Panc1 (cell line): ENCODE measurements at regions not wholly inside any gene's neighbourhood (a gene's known extent, or its start where the extent isn't known, plus 50 kb on each side); places are given as distances from the start of the nearest gene placed in this dataset.

Source experiments
- ATAC-seq: fragments of 200-7000 bp; cut with Tn5 transposase; 2 replicates; pipeline ENCODE4 v1.9.1; 2020; ENCODE audit warnings: mild to moderate bottlenecking, moderate library complexity
- BruUV-seq: library from RNA; stranded (reverse); fragments of 400-500 nt; replicated peaks from 2 replicates; lab custom pipeline; 2021; lab: Mats Ljungman, UMichigan
- CTCF ChIA-PET: fragments of 300-600 bp; sonication (Branson Sonifier 250); formaldehyde crosslinking; loops from one replicate; lab custom pipeline; 2022; ENCODE audit warnings: antibody characterized with exemption; lab: Charles Lee
- POLR2A ChIA-PET: fragments of 300-600 bp; sonication (Branson Sonifier 250); formaldehyde crosslinking; loops from one replicate; lab custom pipeline; 2022; ENCODE audit warnings: antibody characterized with exemption; lab: Charles Lee
- DNase-seq: peaks from one replicate; pipeline ENCODE4 v3.0.0-alpha.2; 2010; ENCODE audit warnings: low read depth, low spot score
- H3K27ac ChIP-seq: 2 replicates; pipeline ENCODE4 v1.5.1; 2011; ENCODE audit warnings: mild to moderate bottlenecking, low read length, inconsistent platforms
- H3K27me3 ChIP-seq: fragments of 200-500 bp; sonication (Bioruptor generic); 2 replicates; pipeline ENCODE4 v1.6.0; 2014; ENCODE audit warnings: low read length, inconsistent platforms; ENCODE audit not compliant: control insufficient read depth, insufficient read depth
- H3K36me3 ChIP-seq: fragments of 200-500 bp; sonication (Bioruptor generic); 2 replicates; pipeline ENCODE4 v1.5.1; 2014; ENCODE audit warnings: inconsistent platforms, mild to moderate bottlenecking, low read length, moderate library complexity; ENCODE audit not compliant: control insufficient read depth, insufficient read depth
- H3K4me1 ChIP-seq: 2 replicates; pipeline ENCODE4 v1.5.1; 2011; ENCODE audit warnings: inconsistent platforms, mild to moderate bottlenecking, low read length, moderate library complexity; ENCODE audit not compliant: control insufficient read depth, insufficient read depth
- H3K4me3 ChIP-seq, 2 experiments: 2 replicates each; pipeline ENCODE4 v1.5.1; 2011 to 2012; ENCODE audit warnings: low read depth in 2 of 2, low read length in 2 of 2, mild to moderate bottlenecking in 2 of 2, inconsistent platforms in 1 of 2, moderate library complexity in 1 of 2
- H3K9me3 ChIP-seq: fragments of 200-500 bp; sonication (Bioruptor generic); 2 replicates; pipeline ENCODE4 v1.5.1; 2014; ENCODE audit warnings: low read depth, mild to moderate bottlenecking, inconsistent platforms, low read length, moderate library complexity; ENCODE audit not compliant: control insufficient read depth, insufficient read depth
- CTCF ChIP-seq: fragments of 450-650 bp; IDR thresholded peaks from 2 replicates; pipeline ENCODE4 v1.5.1; 2017; ENCODE audit warnings: mild to moderate bottlenecking
- POLR2AphosphoS5 ChIP-seq: IDR thresholded peaks from 2 replicates; pipeline ENCODE4 v1.6.1; 2012; ENCODE audit warnings: mild to moderate bottlenecking, low read depth, low read length, moderate library complexity
- SIN3A ChIP-seq: IDR thresholded peaks from 2 replicates; pipeline ENCODE4 v1.6.1; 2012; ENCODE audit warnings: low read depth, mild to moderate bottlenecking, low read length, moderate library complexity, borderline replicate concordance; ENCODE audit not compliant: insufficient read depth
- TCF7L2 ChIP-seq: IDR thresholded peaks from 2 replicates; pipeline ENCODE4 v1.6.1; 2011; ENCODE audit warnings: mild to moderate bottlenecking, low read depth, low read length, inconsistent platforms
- in situ Hi-C: cut with HindIII; loops from 2 replicates; pipeline ENCODE4 v1.10.0; 2016; ENCODE audit warnings: low sequenced_read_pairs, low pct_unique_long_range_greater_than_20kb
- intact Hi-C: fragments of 100-400 bp; cut with micrococcal nuclease; formaldehyde crosslinking; loops from one replicate; pipeline ENCODE4 v1.10.0; 2022; ENCODE audit not compliant: unreplicated experiment
- TF ChIP-seq, protein P1 (sequence below), 2 experiments: IDR thresholded peaks; 2 replicates each; pipeline ENCODE4 v1.6.1; 2011 to 2012; ENCODE audit warnings: low read depth in 2 of 2, control low read depth in 1 of 2, low read length in 1 of 2, mild to moderate bottlenecking in 1 of 2, moderate library complexity in 1 of 2; ENCODE audit not compliant: insufficient read depth in 1 of 2

DNA sequence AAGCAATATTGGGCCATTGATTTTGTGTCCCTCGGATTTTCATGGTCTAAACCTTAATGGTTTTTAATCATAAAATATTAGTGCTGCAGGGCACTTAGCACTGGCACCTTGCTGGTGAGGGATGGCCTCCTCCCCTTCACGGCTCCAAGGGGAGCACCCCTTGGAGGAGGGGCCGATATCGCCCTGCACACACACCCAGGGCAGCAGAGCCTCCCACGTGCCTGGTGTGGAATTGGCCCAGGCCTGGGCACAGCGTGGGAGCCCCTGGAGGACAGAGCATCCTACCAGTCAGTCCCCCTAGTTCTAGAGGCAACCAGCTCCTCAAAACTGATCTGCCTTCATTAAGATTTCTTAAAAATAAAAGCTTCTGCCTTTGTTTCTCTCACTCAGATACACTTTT, 90.7 kb upstream of the CSF3R start:
- Histone ChIP-seq H3K36me3 (no peaks in the 10 kb centered on the region), H3K27ac (no peak overlapping the region), H3K4me1 (no peaks in the 10 kb centered on the region), H3K4me3 (no peak overlapping the region), H3K27me3 (no peaks in the 10 kb centered on the region; the same call in 1 of the 2 replicates), H3K9me3 (no peaks in the 10 kb centered on the region)
- BruUV-seq, result no TSS peak
- ATAC-seq, result no peak
- TF ChIP-seq TCF7L2 (no peak), SIN3A (no peak)
- TF ChIP-seq, protein P1, sequence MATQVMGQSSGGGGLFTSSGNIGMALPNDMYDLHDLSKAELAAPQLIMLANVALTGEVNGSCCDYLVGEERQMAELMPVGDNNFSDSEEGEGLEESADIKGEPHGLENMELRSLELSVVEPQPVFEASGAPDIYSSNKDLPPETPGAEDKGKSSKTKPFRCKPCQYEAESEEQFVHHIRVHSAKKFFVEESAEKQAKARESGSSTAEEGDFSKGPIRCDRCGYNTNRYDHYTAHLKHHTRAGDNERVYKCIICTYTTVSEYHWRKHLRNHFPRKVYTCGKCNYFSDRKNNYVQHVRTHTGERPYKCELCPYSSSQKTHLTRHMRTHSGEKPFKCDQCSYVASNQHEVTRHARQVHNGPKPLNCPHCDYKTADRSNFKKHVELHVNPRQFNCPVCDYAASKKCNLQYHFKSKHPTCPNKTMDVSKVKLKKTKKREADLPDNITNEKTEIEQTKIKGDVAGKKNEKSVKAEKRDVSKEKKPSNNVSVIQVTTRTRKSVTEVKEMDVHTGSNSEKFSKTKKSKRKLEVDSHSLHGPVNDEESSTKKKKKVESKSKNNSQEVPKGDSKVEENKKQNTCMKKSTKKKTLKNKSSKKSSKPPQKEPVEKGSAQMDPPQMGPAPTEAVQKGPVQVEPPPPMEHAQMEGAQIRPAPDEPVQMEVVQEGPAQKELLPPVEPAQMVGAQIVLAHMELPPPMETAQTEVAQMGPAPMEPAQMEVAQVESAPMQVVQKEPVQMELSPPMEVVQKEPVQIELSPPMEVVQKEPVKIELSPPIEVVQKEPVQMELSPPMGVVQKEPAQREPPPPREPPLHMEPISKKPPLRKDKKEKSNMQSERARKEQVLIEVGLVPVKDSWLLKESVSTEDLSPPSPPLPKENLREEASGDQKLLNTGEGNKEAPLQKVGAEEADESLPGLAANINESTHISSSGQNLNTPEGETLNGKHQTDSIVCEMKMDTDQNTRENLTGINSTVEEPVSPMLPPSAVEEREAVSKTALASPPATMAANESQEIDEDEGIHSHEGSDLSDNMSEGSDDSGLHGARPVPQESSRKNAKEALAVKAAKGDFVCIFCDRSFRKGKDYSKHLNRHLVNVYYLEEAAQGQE (IDR thresholded peaks at IDR 0.05; ENCODE audit: insufficient read depth in 1 of 2, low read depth in 2 of 2, low read length in 1 of 2), result no peak
- DNase-seq, result no peak
- intact Hi-C loops (no loop called here), in situ Hi-C loops (no loop called here)
- ChIA-PET POLR2A (no interaction called here), CTCF (no interaction called here)

DNA sequence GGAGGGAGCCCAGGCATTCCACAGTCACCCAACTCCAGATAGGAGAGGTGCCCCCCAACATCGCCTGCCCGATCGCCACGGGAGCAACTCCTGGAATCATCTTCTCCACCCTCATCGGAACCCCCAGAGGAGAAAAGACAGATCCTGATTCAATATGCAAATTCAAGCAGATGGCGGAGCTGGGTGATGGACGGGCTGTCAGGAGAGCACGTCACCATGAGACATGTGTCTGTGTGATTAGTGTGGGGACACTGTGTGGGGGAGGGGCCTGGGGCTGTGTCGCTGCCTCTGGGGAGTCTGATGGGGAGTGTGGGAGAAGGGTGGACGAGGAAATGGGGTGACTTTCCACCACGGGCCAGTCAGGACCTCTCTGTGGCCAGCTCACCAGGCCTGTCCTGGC, 90.2 kb upstream of the CSF3R start:
- CTCF ChIA-PET, result no interaction called here
- no peaks in the 10 kb centered on the region for H3K9me3 ChIP-seq
- H3K4me1 ChIP-seq, result no peaks in the 10 kb centered on the region
- no peaks in the 10 kb centered on the region for H3K36me3 ChIP-seq
- no TSS peak for BruUV-seq
- H3K27ac ChIP-seq, result no peak overlapping the region
- intact Hi-C loops, result no loop called here
- no peaks in the 10 kb centered on the region; the same call in 1 of the 2 replicates for H3K27me3 ChIP-seq
- ATAC-seq (no peak), DNase-seq (no peak)
- in situ Hi-C loops, result no loop called here
- no peak overlapping the region for H3K4me3 ChIP-seq
- POLR2A ChIA-PET, result no interaction called here
- TF ChIP-seq CTCF, result no peak
- no peak for TF ChIP-seq POLR2AphosphoS5
- no peak for TF ChIP-seq TCF7L2
- TF ChIP-seq, protein P1 (IDR thresholded peaks at IDR 0.05; ENCODE audit: insufficient read depth in 1 of 2, low read depth in 2 of 2, low read length in 1 of 2), result no peak
- no peak for TF ChIP-seq SIN3A
